Coronary artery (tissue), 2 donors: ENCODE measurements at regions not wholly inside any gene's neighbourhood (a gene's known extent, or its start where the extent isn't known, plus 50 kb on each side); places are given as distances from the start of the nearest gene placed in this dataset.

ENCODE experiments used
- DNase-seq: peaks from one replicate; pipeline ENCODE4 v3.0.0-alpha.2; 2017; ENCODE audit warnings: low spot score
- H3K27ac ChIP-seq, 2 donors: fragments of 200-600 bp; sonication (generic); one replicate each; pipeline ENCODE4 v1.5.1; 2016 to 2019
- H3K4me3 ChIP-seq: fragments of 200-600 bp; sonication (generic); 2 replicates; pipeline ENCODE4 v1.5.1; 2016; ENCODE audit warnings: mild to moderate bottlenecking, moderate library complexity
- TF ChIP-seq, protein P1 (sequence below): fragments of 200-600 bp; sonication (generic); IDR thresholded peaks from one replicate; pipeline ENCODE4 v1.5.1; 2019; ENCODE audit warnings: antibody characterized with exemption

- no peak overlapping the region for H3K27ac ChIP-seq
- TF ChIP-seq, protein P1, sequence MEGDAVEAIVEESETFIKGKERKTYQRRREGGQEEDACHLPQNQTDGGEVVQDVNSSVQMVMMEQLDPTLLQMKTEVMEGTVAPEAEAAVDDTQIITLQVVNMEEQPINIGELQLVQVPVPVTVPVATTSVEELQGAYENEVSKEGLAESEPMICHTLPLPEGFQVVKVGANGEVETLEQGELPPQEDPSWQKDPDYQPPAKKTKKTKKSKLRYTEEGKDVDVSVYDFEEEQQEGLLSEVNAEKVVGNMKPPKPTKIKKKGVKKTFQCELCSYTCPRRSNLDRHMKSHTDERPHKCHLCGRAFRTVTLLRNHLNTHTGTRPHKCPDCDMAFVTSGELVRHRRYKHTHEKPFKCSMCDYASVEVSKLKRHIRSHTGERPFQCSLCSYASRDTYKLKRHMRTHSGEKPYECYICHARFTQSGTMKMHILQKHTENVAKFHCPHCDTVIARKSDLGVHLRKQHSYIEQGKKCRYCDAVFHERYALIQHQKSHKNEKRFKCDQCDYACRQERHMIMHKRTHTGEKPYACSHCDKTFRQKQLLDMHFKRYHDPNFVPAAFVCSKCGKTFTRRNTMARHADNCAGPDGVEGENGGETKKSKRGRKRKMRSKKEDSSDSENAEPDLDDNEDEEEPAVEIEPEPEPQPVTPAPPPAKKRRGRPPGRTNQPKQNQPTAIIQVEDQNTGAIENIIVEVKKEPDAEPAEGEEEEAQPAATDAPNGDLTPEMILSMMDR: no peak
- no peak for DNase-seq
- H3K4me3 ChIP-seq: no peak overlapping the region
These were observed 576.7 kb upstream of the ACO1 start for GRCh38 chr9:31807574-31808256.

DNA sequence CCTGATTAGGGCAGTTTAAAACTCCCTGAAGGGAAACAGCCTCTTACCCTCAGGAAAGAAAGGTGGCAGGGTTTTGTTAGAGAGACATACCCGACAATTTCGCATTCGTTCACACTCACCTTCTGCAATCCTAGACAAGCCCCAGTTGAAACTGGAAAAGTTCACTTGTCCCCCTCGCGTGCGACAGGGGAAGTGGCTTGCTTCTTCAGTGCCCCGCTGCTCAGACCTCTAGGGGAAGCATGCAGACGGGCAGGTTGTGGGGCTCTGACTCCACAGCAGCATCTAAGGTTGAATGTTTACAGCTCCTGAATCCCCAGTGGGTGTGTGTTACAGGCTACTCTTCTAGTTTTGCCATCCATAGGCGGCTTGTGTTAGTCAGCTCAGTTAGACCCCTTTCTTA, 575.7 kb upstream of the ACO1 start:
- Histone ChIP-seq H3K27ac (no peak overlapping the region), H3K4me3 (no peak overlapping the region)
- DNase-seq: no peak
- TF ChIP-seq, protein P1: no peak

- Histone ChIP-seq H3K27ac (no peak overlapping the region), H3K4me3 (no peak overlapping the region)
- no peak for DNase-seq
- TF ChIP-seq, protein P1: no peak
These were observed 564.0 kb upstream of the ACO1 start for GRCh38 chr9:31820426-31820825.

DNA sequence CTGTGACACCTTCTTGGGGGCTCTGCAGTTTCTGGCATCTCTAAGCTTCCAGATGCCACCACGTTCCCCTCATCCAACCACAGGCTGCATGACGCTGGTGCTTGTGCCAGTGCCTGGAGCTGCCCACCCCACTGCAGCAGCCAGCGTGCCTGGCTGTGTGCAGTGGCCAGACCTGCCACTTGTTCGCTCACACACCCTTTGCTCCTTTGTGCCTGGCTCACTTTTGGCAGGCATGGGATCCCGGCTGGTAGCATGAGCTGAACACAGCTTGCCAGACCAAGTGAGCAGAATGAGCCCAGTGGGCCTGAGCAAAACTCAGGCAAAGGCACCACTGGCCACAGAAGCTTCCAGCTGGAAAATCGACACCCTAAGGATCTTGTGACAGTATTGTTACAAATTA, 562.9 kb upstream of the ACO1 start:
- DNase-seq: no peak
- H3K4me3 ChIP-seq: no peak overlapping the region
- H3K27ac ChIP-seq: no peak overlapping the region
- TF ChIP-seq, protein P1: no peak

GRCh38 chr9:31823365-31823764, 561.1 kb upstream of the ACO1 start:
- DNase-seq: no peak
- Histone ChIP-seq H3K4me3 (no peak overlapping the region), H3K27ac (no peak overlapping the region)
- TF ChIP-seq, protein P1: no peak

- H3K4me3 ChIP-seq: no peak overlapping the region
- no peak for DNase-seq
- no peak overlapping the region for H3K27ac ChIP-seq
- TF ChIP-seq, protein P1: no peak
These were observed 559.6 kb upstream of the ACO1 start for GRCh38 chr9:31824860-31825259.

GRCh38 chr9:31837211-31837610, 547.2 kb upstream of the ACO1 start:
- DNase-seq: no peak
- TF ChIP-seq, protein P1: no peak
- Histone ChIP-seq H3K27ac (no peak overlapping the region), H3K4me3 (no peak overlapping the region)
